Natural killer cell (primary cell): ENCODE measurements at regions not wholly inside any gene's neighbourhood (a gene's known extent, or its start where the extent isn't known, plus 50 kb on each side); places are given as distances from the start of the nearest gene placed in this dataset.
"Not testable (repeated sequence)": the region's sequence is repeated elsewhere in the genome, so short reads cannot be mapped to it uniquely, and the experiment has no call there.

Experiments
- ATAC-seq, 3 donors: fragments of 150-1000 bp in 2 of 3; fragments of 200-7000 bp in 1 of 3; cut with Tn5 transposase; 1 replicate in 1 of 3; 2 replicates in 2 of 3; pipeline ENCODE4 v1.10.0; 2021; ENCODE audit warnings: mild to moderate bottlenecking in 2 of 3, moderate library complexity in 2 of 3
- DNase-seq, 2 donors: peaks; one replicate each; pipeline versions ENCODE4 v3.0.0 to v3.0.0-alpha.2; 2013 to 2021; ENCODE audit warnings: mixed read lengths in 1 of 2
- H3K27ac ChIP-seq: one replicate; pipeline ENCODE4 v1.5.1; 2013; ENCODE audit warnings: mild to moderate bottlenecking, low read length
- H3K27me3 ChIP-seq: one replicate; pipeline ENCODE4 v1.6.1; 2013; ENCODE audit warnings: low read length; ENCODE audit not compliant: control insufficient read depth, insufficient read depth
- H3K36me3 ChIP-seq: one replicate; pipeline ENCODE4 v1.6.1; 2013; ENCODE audit warnings: low read length; ENCODE audit not compliant: control insufficient read depth, insufficient read depth
- H3K4me1 ChIP-seq: one replicate; pipeline ENCODE4 v1.6.1; 2013; ENCODE audit warnings: low read length; ENCODE audit not compliant: control insufficient read depth, insufficient read depth
- H3K4me3 ChIP-seq: one replicate; pipeline ENCODE4 v1.5.1; 2013; ENCODE audit warnings: low read length
- H3K9me3 ChIP-seq: one replicate; pipeline ENCODE4 v1.6.1; 2013; ENCODE audit warnings: low read length; ENCODE audit not compliant: control insufficient read depth, insufficient read depth
- H3K27ac Mint-ChIP-seq, 2 donors: one replicate each; pipeline ENCODE4 v1.8.0; 2022; ENCODE audit warnings: mild to moderate bottlenecking in 2 of 2, mixed read lengths in 2 of 2, moderate library complexity in 1 of 2
- H3K27me3 Mint-ChIP-seq, 2 donors: one replicate each; pipeline ENCODE4 v1.8.0; 2022; ENCODE audit warnings: low read depth in 2 of 2, mixed read lengths in 2 of 2
- H3K36me3 Mint-ChIP-seq: one replicate; pipeline ENCODE4 v1.8.0; 2022; ENCODE audit warnings: mixed read lengths
- H3K4me1 Mint-ChIP-seq, 2 donors: one replicate each; pipeline ENCODE4 v1.8.0; 2022; ENCODE audit warnings: mixed read lengths in 2 of 2
- H3K4me3 Mint-ChIP-seq: one replicate; pipeline ENCODE4 v1.8.0; 2022; ENCODE audit warnings: mild to moderate bottlenecking, moderate library complexity, mixed read lengths
- H3K9me3 Mint-ChIP-seq, 2 donors: one replicate each; pipeline ENCODE4 v1.8.0; 2022; ENCODE audit warnings: mixed read lengths in 2 of 2
- WGBS: methylation state at CpG from one replicate; pipeline ENCODE4 v1.1.7; 2013; ENCODE audit warnings: missing lambda C conversion rate; ENCODE audit not compliant: insufficient coverage; 5-methylcytosine and 5-hydroxymethylcytosine counted together
- intact Hi-C: fragments of 100-400 bp; cut with micrococcal nuclease; formaldehyde crosslinking; loops from one replicate; pipeline ENCODE4 v1.14.2; 2022
- TF ChIP-seq, protein P1 (sequence below): fragments of 200-600 bp; IDR thresholded peaks from one replicate; pipeline ENCODE4 v1.8.0; 2022; ENCODE audit warnings: antibody characterized with exemption

DNA sequence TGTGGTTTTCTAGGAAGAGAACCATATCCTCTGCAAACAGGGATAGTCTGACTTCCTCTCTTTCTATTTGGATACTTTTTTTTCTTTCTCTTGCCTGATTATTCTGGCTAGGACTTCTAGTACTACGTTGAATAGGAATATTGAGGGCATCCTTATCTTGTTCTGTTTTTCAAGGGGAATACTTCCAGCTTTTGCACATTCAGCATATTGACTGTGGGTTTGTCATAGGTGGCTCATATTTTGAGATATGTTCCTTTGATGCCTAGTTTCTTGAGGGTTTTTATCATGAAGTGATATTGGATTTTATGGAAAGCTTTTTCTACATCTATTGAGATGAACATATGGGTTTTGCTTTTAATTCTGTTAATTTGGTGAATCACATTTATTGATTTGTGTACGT, 269.8 kb downstream of the MAP2K6 start:
- Mint-ChIP-seq H3K36me3 (no peaks in the 10 kb centered on the region), H3K4me3 (no peak overlapping the region)

DNA sequence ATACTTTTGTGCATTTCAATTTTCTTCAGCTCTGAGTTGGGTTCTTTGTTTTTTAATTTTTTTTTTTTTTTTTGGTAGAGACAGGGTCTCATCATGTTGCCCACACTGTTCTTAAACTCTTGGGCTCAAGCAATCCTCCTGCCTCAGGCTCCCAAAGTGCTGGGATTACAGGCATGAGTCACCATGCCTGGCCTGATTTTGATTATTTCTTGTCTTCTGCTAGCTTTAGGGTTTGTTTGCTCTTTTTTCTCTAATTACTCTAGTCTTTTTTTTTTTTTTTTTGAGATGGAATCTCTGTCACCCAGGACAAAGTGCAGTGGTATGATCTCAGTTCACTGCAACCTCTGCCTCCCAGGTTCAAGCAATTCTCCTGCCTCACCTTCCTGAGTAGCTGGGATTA, 270.7 kb downstream of the MAP2K6 start:
- H3K4me3 Mint-ChIP-seq, H3K4me1 Mint-ChIP-seq, H3K4me3 ChIP-seq, intact Hi-C loops, H3K27ac ChIP-seq, ATAC-seq, H3K27ac Mint-ChIP-seq, DNase-seq, H3K36me3 ChIP-seq, H3K27me3 Mint-ChIP-seq, H3K36me3 Mint-ChIP-seq, H3K4me1 ChIP-seq, H3K9me3 ChIP-seq, H3K27me3 ChIP-seq: not testable (repeated sequence)
- peaks cover 15% of the 10 kb centered on the region in 2 donors for H3K9me3 Mint-ChIP-seq

More for the DNA sequence above, 269.8 kb downstream of the MAP2K6 start:
- H3K9me3 ChIP-seq: no peaks in the 10 kb centered on the region
- H3K4me3 ChIP-seq: no peak overlapping the region
- peaks cover 0 to 2% of the 10 kb centered on the region in 2 donors for H3K27me3 Mint-ChIP-seq
- intact Hi-C loops: no loop called here
- H3K4me1 Mint-ChIP-seq: no peaks in the 10 kb centered on the region
- H3K36me3 ChIP-seq: no peaks in the 10 kb centered on the region
- DNase-seq (no peak), ATAC-seq (no peak)
- WGBS: 72% methylated on average over 2 of the region's 2 CpGs
- no peaks in the 10 kb centered on the region for H3K4me1 ChIP-seq
- H3K27me3 ChIP-seq: no peaks in the 10 kb centered on the region
- TF ChIP-seq, protein P1, sequence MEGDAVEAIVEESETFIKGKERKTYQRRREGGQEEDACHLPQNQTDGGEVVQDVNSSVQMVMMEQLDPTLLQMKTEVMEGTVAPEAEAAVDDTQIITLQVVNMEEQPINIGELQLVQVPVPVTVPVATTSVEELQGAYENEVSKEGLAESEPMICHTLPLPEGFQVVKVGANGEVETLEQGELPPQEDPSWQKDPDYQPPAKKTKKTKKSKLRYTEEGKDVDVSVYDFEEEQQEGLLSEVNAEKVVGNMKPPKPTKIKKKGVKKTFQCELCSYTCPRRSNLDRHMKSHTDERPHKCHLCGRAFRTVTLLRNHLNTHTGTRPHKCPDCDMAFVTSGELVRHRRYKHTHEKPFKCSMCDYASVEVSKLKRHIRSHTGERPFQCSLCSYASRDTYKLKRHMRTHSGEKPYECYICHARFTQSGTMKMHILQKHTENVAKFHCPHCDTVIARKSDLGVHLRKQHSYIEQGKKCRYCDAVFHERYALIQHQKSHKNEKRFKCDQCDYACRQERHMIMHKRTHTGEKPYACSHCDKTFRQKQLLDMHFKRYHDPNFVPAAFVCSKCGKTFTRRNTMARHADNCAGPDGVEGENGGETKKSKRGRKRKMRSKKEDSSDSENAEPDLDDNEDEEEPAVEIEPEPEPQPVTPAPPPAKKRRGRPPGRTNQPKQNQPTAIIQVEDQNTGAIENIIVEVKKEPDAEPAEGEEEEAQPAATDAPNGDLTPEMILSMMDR: no peak
- no peak overlapping the region for H3K27ac ChIP-seq
- peaks cover 12 to 13% of the 10 kb centered on the region in 2 donors for H3K9me3 Mint-ChIP-seq
- no peak overlapping the region for H3K27ac Mint-ChIP-seq

DNA sequence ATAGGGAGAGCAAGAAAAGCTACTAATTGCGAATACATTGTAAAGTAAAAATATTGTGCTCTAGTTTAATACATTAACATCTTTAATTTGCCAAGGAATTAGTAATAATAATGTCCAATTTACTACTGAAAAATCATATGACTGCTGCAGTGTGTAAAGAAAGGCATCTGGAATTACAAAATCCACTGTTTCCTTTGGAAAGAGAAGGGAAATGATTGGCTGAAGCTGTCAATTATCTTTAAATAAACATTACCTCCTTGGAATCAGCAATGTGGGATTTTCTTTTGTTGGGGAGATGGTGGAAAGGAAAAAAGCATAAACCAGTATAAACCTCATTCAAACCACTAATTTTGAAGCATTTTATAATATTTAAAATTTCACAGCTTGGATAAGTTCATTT, 276.0 kb downstream of the MAP2K6 start:
- Mint-ChIP-seq H3K4me3 (no peak overlapping the region), H3K27ac (no peak overlapping the region), H3K27me3 (peaks cover 0 to 2% of the 10 kb centered on the region in 2 donors), H3K4me1 (no peaks in the 10 kb centered on the region), H3K36me3 (no peaks in the 10 kb centered on the region), H3K9me3 (peaks cover 13 to 15% of the 10 kb centered on the region in 2 donors)
- DNase-seq (no peak), ATAC-seq (no peak)
- Histone ChIP-seq H3K4me3 (no peak overlapping the region), H3K27ac (no peak overlapping the region), H3K4me1 (no peaks in the 10 kb centered on the region), H3K27me3 (no peaks in the 10 kb centered on the region), H3K9me3 (no peaks in the 10 kb centered on the region), H3K36me3 (no peaks in the 10 kb centered on the region)
- no CpG with 5 or more reads among the region's 1 CpG for WGBS
- TF ChIP-seq, protein P1: no peak
- intact Hi-C loops: no loop called here

DNA sequence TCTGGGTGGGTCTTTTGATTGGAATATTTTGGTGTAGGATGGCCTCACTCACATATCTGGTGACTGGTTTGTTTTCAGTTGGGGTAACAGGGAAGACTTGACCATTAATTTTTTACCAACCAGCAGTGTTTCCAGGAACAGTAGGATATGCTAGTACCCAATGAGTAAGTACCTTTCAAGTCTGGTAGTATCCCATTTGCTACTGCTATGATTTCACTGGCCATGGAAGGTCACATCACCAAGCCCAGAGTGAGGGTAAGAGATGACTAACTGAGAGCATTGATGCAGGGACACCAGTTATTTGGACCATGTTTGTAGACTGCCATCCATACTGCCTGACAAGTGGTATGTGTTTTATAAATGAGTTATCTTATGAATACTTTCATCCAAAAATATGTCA, 277.7 kb downstream of the MAP2K6 start:
- Mint-ChIP-seq H3K27ac (no peak overlapping the region), H3K36me3 (no peaks in the 10 kb centered on the region), H3K27me3 (peaks cover 0 to 2% of the 10 kb centered on the region in 2 donors), H3K4me3 (no peak overlapping the region), H3K4me1 (no peaks in the 10 kb centered on the region), H3K9me3 (peaks cover 12 to 13% of the 10 kb centered on the region in 2 donors)
- Histone ChIP-seq H3K36me3 (no peaks in the 10 kb centered on the region), H3K9me3 (no peaks in the 10 kb centered on the region), H3K27ac (no peak overlapping the region), H3K4me1 (no peaks in the 10 kb centered on the region), H3K27me3 (no peaks in the 10 kb centered on the region), H3K4me3 (no peak overlapping the region)
- TF ChIP-seq, protein P1: no peak
- DNase-seq (no peak), ATAC-seq (no peak)
- intact Hi-C loops: no loop called here
